IMR-90 (cell line): ENCODE measurements at regions not wholly inside any gene's neighbourhood (a gene's known extent, or its start where the extent isn't known, plus 50 kb on each side); places are given as distances from the start of the nearest gene placed in this dataset.

ENCODE experiments used
- ATAC-seq: fragments of 200-7000 bp; cut with Tn5 transposase; 2 replicates; pipeline ENCODE4 v1.9.1; 2020; ENCODE audit warnings: low read depth, mild to moderate bottlenecking, moderate library complexity
- BruUV-seq: library from RNA; stranded (reverse); fragments of 400-500 nt; replicated peaks from 2 replicates; lab custom pipeline; 2021; lab: Mats Ljungman, UMichigan
- CTCF ChIA-PET: fragments of 300-600 bp; formaldehyde crosslinking; extraction: SDS; loops from one replicate; lab custom pipeline; 2021; ENCODE audit warnings: antibody characterized with exemption; lab: Yijun Ruan, JAX
- POLR2A ChIA-PET: fragments of 300-600 bp; sonication (Branson Sonifier 250); formaldehyde crosslinking; loops from one replicate; lab custom pipeline; 2022; ENCODE audit warnings: antibody characterized with exemption; ENCODE audit not compliant: unreplicated experiment; lab: Charles Lee
- DNase-seq: peaks from one replicate; pipeline ENCODE4 v3.0.0; 2013
- H2AFZ ChIP-seq: replicated peaks from 2 replicates; pipeline ENCODE3; 2013; ENCODE audit warnings: low read length, mild to moderate bottlenecking; ENCODE audit not compliant: poor library complexity
- H2AK5ac ChIP-seq: 2 replicates; pipeline ENCODE4 v1.6.1; 2013; ENCODE audit warnings: low read depth, low read length, inconsistent platforms
- H2AK9ac ChIP-seq: replicated peaks from 2 replicates; pipeline ENCODE3; 2013; ENCODE audit warnings: mild to moderate bottlenecking, low read depth, low read length, moderate library complexity; ENCODE audit not compliant: poor library complexity
- H2BK120ac ChIP-seq: 2 replicates; pipeline ENCODE4 v1.6.1; 2013; ENCODE audit warnings: low read depth, low read length, inconsistent platforms
- H2BK15ac ChIP-seq: 3 replicates; pipeline ENCODE4 v1.6.1; 2013; ENCODE audit warnings: low read depth, low read length, inconsistent platforms
- H2BK20ac ChIP-seq: 2 replicates; pipeline ENCODE4 v1.6.1; 2013; ENCODE audit warnings: low read depth, mild to moderate bottlenecking, inconsistent platforms, low read length, moderate library complexity
- H2BK5ac ChIP-seq: 2 replicates; pipeline ENCODE4 v1.6.1; 2013; ENCODE audit warnings: mild to moderate bottlenecking, low read depth, low read length, inconsistent platforms; ENCODE audit not compliant: poor library complexity, severe bottlenecking
- H3K14ac ChIP-seq: replicated peaks from 2 replicates; pipeline ENCODE4 v1.6.1; 2013; ENCODE audit warnings: low read depth, low read length, inconsistent platforms
- H3K18ac ChIP-seq: 2 replicates; pipeline ENCODE4 v1.6.1; 2013; ENCODE audit warnings: low read depth, low read length, control low read depth
- H3K23ac ChIP-seq: 2 replicates; pipeline ENCODE4 v1.6.1; 2013; ENCODE audit warnings: low read depth, low read length, inconsistent platforms
- H3K27ac ChIP-seq: 2 replicates; pipeline ENCODE4 v1.5.1; 2013; ENCODE audit warnings: mild to moderate bottlenecking, control low read depth, low read length; ENCODE audit not compliant: insufficient read depth
- H3K27me3 ChIP-seq: 2 replicates; pipeline ENCODE4 v1.6.1; 2013; ENCODE audit warnings: low read length; ENCODE audit not compliant: control insufficient read depth, insufficient read depth
- H3K36me3 ChIP-seq: 2 replicates; pipeline ENCODE4 v1.6.1; 2013; ENCODE audit warnings: low read length, mixed read lengths; ENCODE audit not compliant: control insufficient read depth, insufficient read depth
- H3K4ac ChIP-seq: 2 replicates; pipeline ENCODE4 v1.6.1; 2013; ENCODE audit warnings: low read depth, low read length, inconsistent platforms
- H3K4me1 ChIP-seq: 2 replicates; pipeline ENCODE4 v1.6.1; 2013; ENCODE audit warnings: low read length, mixed read lengths; ENCODE audit not compliant: control insufficient read depth, insufficient read depth
- H3K4me2 ChIP-seq: 2 replicates; pipeline ENCODE4 v1.6.1; 2013; ENCODE audit warnings: low read depth, mild to moderate bottlenecking, control low read depth, low read length, moderate library complexity
- H3K4me3 ChIP-seq: 2 replicates; pipeline ENCODE4 v1.5.1; 2013; ENCODE audit warnings: low read depth, mild to moderate bottlenecking, control low read depth, low read length, moderate library complexity; ENCODE audit not compliant: insufficient read depth
- H3K56ac ChIP-seq: 2 replicates; pipeline ENCODE4 v1.6.1; 2013; ENCODE audit warnings: low read length, inconsistent platforms; ENCODE audit not compliant: insufficient read depth; ENCODE audit errors: extremely low read depth
- H3K79me1 ChIP-seq, 2 experiments: 2 replicates each; pipeline ENCODE4 v1.6.1; 2013; ENCODE audit warnings: low read length in 2 of 2, inconsistent platforms in 1 of 2, low read depth in 1 of 2
- H3K9ac ChIP-seq: 2 replicates; pipeline ENCODE4 v1.6.1; 2013; ENCODE audit warnings: low read depth, low read length, control low read depth
- H3K9me1 ChIP-seq: 2 replicates; pipeline ENCODE4 v1.6.1; 2013; ENCODE audit warnings: low read length, inconsistent platforms; ENCODE audit not compliant: insufficient read depth
- H3K9me3 ChIP-seq: 2 replicates; pipeline ENCODE4 v1.6.1; 2013; ENCODE audit warnings: low read length; ENCODE audit not compliant: control insufficient read depth, insufficient read depth
- H4K20me1 ChIP-seq: 2 replicates; pipeline ENCODE4 v1.6.1; 2013; ENCODE audit warnings: low read length, inconsistent platforms; ENCODE audit not compliant: insufficient read depth
- H4K5ac ChIP-seq: 2 replicates; pipeline ENCODE4 v1.6.1; 2013; ENCODE audit warnings: mild to moderate bottlenecking, low read depth, low read length, control low read depth
- H4K8ac ChIP-seq, 2 experiments: 2 replicates each; pipeline ENCODE4 v1.6.1; 2013; ENCODE audit warnings: low read depth in 2 of 2, low read length in 2 of 2, control low read depth in 1 of 2, inconsistent platforms in 1 of 2
- H4K91ac ChIP-seq: 2 replicates; pipeline ENCODE4 v1.6.1; 2013; ENCODE audit warnings: low read depth, low read length, inconsistent platforms; ENCODE audit not compliant: insufficient read depth
- BHLHE40 ChIP-seq: fragments of 150-350 bp; IDR thresholded peaks from 2 replicates; pipeline ENCODE4 v1.6.1; 2016; ENCODE audit warnings: mild to moderate bottlenecking, low read depth, low read length
- CEBPB ChIP-seq: IDR thresholded peaks from 2 replicates; pipeline ENCODE4 v1.6.1; 2012; ENCODE audit warnings: low read depth, low read length, improper control_type of control experiment
- CHD1 ChIP-seq: IDR thresholded peaks from 2 replicates; pipeline ENCODE4 v1.6.1; 2012; ENCODE audit warnings: low read depth, low read length, improper control_type of control experiment
- FOS ChIP-seq: fragments of 150-350 bp; IDR thresholded peaks from 2 replicates; pipeline ENCODE4 v1.6.1; 2016; ENCODE audit warnings: low read depth, low read length
- MAFK ChIP-seq: IDR thresholded peaks from 2 replicates; pipeline ENCODE4 v1.6.1; 2012; ENCODE audit warnings: low read depth, low read length, improper control_type of control experiment
- MAZ ChIP-seq: IDR thresholded peaks from 2 replicates; pipeline ENCODE4 v1.6.1; 2012; ENCODE audit warnings: low read depth, mild to moderate bottlenecking, low read length, improper control_type of control experiment, moderate library complexity, borderline replicate concordance
- MXI1 ChIP-seq: IDR thresholded peaks from 2 replicates; pipeline ENCODE4 v1.6.1; 2012; ENCODE audit warnings: low read depth, mild to moderate bottlenecking, low read length, moderate library complexity, borderline replicate concordance
- NFE2L2 ChIP-seq: fragments of 150-350 bp; IDR thresholded peaks from 2 replicates; pipeline ENCODE4 v1.6.1; 2016; ENCODE audit warnings: low read depth, mild to moderate bottlenecking, low read length
- POLR2A ChIP-seq: IDR thresholded peaks from 2 replicates; pipeline ENCODE4 v1.6.1; 2012; ENCODE audit warnings: mild to moderate bottlenecking, low read depth, low read length
- RAD21 ChIP-seq: IDR thresholded peaks from 2 replicates; pipeline ENCODE4 v1.6.1; 2012; ENCODE audit warnings: low read length, improper control_type of control experiment
- RCOR1 ChIP-seq: IDR thresholded peaks from 2 replicates; pipeline ENCODE4 v1.6.1; 2012; ENCODE audit warnings: mild to moderate bottlenecking, low read length, improper control_type of control experiment; ENCODE audit not compliant: insufficient replicate concordance
- RFX5 ChIP-seq: IDR thresholded peaks from 2 replicates; pipeline ENCODE4 v1.8.0; 2012; ENCODE audit warnings: low read depth, mild to moderate bottlenecking, low read length, moderate library complexity
- SMC3 ChIP-seq: fragments of 150-350 bp; IDR thresholded peaks from 2 replicates; pipeline ENCODE4 v1.6.1; 2016; ENCODE audit warnings: low read depth, mild to moderate bottlenecking, antibody characterized with exemption, low read length, moderate library complexity
- USF2 ChIP-seq: fragments of 150-350 bp; IDR thresholded peaks from 2 replicates; pipeline ENCODE4 v1.6.1; 2017; ENCODE audit warnings: mild to moderate bottlenecking, antibody characterized with exemption, low read length, low read depth
- WGBS, 2 experiments: methylation state at CpG; one replicate each; pipeline versions ENCODE4 v1.1.5 to v1.1.7; 2013; ENCODE audit warnings: missing lambda C conversion rate in 2 of 2; ENCODE audit not compliant: insufficient read length in 1 of 2; ENCODE audit errors: extremely low coverage in 2 of 2; 5-methylcytosine and 5-hydroxymethylcytosine counted together
- dilution Hi-C: fragments of 300-500 bp; cut with HindIII; formaldehyde crosslinking; loops from one replicate; pipeline ENCODE4 v1.14.3; 2018; ENCODE audit warnings: low sequenced_read_pairs; ENCODE audit not compliant: unreplicated experiment
- in situ Hi-C: fragments of 300-500 bp; cut with MboI; formaldehyde crosslinking; loops from 3 replicates; pipeline ENCODE4 v1.14.3; 2019; ENCODE audit warnings: low sequenced_read_pairs, inconsistent platforms, mixed read lengths
- intact Hi-C: fragments of 100-400 bp; cut with micrococcal nuclease; formaldehyde crosslinking; loops from 2 replicates; pipeline ENCODE4 v1.10.0; 2022
- TF ChIP-seq, protein P1 (sequence below): fragments of 150-350 bp; IDR thresholded peaks from 2 replicates; pipeline ENCODE4 v1.6.1; 2016; ENCODE audit warnings: low read depth, mild to moderate bottlenecking, low read length, moderate library complexity, borderline replicate concordance
- TF ChIP-seq, protein P2 (sequence below): conservative IDR thresholded peaks from 2 replicates; pipeline ENCODE4 v1.5.1; 2012; ENCODE audit warnings: mild to moderate bottlenecking, low read depth, low read length, improper control_type of control experiment

- no peak overlapping the region for H3K18ac ChIP-seq
- ATAC-seq: no peak
- TF ChIP-seq, protein P1, sequence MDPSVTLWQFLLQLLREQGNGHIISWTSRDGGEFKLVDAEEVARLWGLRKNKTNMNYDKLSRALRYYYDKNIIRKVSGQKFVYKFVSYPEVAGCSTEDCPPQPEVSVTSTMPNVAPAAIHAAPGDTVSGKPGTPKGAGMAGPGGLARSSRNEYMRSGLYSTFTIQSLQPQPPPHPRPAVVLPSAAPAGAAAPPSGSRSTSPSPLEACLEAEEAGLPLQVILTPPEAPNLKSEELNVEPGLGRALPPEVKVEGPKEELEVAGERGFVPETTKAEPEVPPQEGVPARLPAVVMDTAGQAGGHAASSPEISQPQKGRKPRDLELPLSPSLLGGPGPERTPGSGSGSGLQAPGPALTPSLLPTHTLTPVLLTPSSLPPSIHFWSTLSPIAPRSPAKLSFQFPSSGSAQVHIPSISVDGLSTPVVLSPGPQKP: no peak
- TF ChIP-seq RFX5: no peak
- no peak for TF ChIP-seq RAD21
- TF ChIP-seq MXI1: no peak
- no peak for TF ChIP-seq MAZ
- no peak for TF ChIP-seq NFE2L2
- no peak for TF ChIP-seq MAFK
- TF ChIP-seq USF2: no peak
- no peak for TF ChIP-seq RCOR1
- TF ChIP-seq CHD1: no peak
- TF ChIP-seq, protein P2, sequence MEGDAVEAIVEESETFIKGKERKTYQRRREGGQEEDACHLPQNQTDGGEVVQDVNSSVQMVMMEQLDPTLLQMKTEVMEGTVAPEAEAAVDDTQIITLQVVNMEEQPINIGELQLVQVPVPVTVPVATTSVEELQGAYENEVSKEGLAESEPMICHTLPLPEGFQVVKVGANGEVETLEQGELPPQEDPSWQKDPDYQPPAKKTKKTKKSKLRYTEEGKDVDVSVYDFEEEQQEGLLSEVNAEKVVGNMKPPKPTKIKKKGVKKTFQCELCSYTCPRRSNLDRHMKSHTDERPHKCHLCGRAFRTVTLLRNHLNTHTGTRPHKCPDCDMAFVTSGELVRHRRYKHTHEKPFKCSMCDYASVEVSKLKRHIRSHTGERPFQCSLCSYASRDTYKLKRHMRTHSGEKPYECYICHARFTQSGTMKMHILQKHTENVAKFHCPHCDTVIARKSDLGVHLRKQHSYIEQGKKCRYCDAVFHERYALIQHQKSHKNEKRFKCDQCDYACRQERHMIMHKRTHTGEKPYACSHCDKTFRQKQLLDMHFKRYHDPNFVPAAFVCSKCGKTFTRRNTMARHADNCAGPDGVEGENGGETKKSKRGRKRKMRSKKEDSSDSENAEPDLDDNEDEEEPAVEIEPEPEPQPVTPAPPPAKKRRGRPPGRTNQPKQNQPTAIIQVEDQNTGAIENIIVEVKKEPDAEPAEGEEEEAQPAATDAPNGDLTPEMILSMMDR: no peak
- TF ChIP-seq SMC3: no peak
- no peak for TF ChIP-seq POLR2A
- TF ChIP-seq FOS: no peak
- no peak for TF ChIP-seq CEBPB
- no peak for TF ChIP-seq BHLHE40
- H3K4ac ChIP-seq: no peak overlapping the region
- dilution Hi-C loops (no loop called here), intact Hi-C loops (no loop called here), in situ Hi-C loops (no loop called here)
- CTCF ChIA-PET: no interaction called here
- H3K23ac ChIP-seq: no peak overlapping the region
- H3K14ac ChIP-seq: no peak overlapping the region
- H3K4me2 ChIP-seq: no peak overlapping the region
- H4K8ac ChIP-seq: no peak overlapping the region
- no peak overlapping the region for H3K4me3 ChIP-seq
- no peak overlapping the region for H4K91ac ChIP-seq
- no peak overlapping the region for H2BK15ac ChIP-seq
- no peaks in the 10 kb centered on the region for H3K9me3 ChIP-seq
- H3K36me3 ChIP-seq: no peaks in the 10 kb centered on the region
- H2BK20ac ChIP-seq: no peak overlapping the region
- no peak overlapping the region for H2AK9ac ChIP-seq
- no CpG with 5 or more reads among the region's 3 CpGs for WGBS, 2 experiments
- H3K27ac ChIP-seq: no peak overlapping the region
- H4K20me1 ChIP-seq: no peaks in the 10 kb centered on the region
- H3K27me3 ChIP-seq: no peaks in the 10 kb centered on the region
- H4K5ac ChIP-seq: no peak overlapping the region
- H2AK5ac ChIP-seq: no peak overlapping the region
- H2AFZ ChIP-seq: no peak overlapping the region
- H3K4me1 ChIP-seq: no peaks in the 10 kb centered on the region
- no peak for DNase-seq
- no peak overlapping the region for H2BK5ac ChIP-seq
- no peak overlapping the region for H3K9ac ChIP-seq
- H3K56ac ChIP-seq: no peak overlapping the region
- POLR2A ChIA-PET: no interaction called here
- no peak overlapping the region for H2BK120ac ChIP-seq
- H3K79me1 ChIP-seq: no peaks in the 10 kb centered on the region
- no peaks in the 10 kb centered on the region for H3K9me1 ChIP-seq
- BruUV-seq: no TSS peak
Observed at GRCh38 chr13:55366676-55367075, 1774.0 kb upstream of the PRR20A start.
